HG03469 (cell line): ENCODE measurements at regions not wholly inside any gene's neighbourhood (a gene's known extent, or its start where the extent isn't known, plus 50 kb on each side); places are given as distances from the start of the nearest gene placed in this dataset.

ENCODE experiments used
- ATAC-seq: cut with Tn5 transposase; IDR thresholded peaks from one replicate; pipeline ENCODE4 v1.9.1; 2021; ENCODE audit warnings: mild to moderate bottlenecking, moderate library complexity, moderate number of reproducible peaks; ENCODE audit not compliant: unreplicated experiment

DNA sequence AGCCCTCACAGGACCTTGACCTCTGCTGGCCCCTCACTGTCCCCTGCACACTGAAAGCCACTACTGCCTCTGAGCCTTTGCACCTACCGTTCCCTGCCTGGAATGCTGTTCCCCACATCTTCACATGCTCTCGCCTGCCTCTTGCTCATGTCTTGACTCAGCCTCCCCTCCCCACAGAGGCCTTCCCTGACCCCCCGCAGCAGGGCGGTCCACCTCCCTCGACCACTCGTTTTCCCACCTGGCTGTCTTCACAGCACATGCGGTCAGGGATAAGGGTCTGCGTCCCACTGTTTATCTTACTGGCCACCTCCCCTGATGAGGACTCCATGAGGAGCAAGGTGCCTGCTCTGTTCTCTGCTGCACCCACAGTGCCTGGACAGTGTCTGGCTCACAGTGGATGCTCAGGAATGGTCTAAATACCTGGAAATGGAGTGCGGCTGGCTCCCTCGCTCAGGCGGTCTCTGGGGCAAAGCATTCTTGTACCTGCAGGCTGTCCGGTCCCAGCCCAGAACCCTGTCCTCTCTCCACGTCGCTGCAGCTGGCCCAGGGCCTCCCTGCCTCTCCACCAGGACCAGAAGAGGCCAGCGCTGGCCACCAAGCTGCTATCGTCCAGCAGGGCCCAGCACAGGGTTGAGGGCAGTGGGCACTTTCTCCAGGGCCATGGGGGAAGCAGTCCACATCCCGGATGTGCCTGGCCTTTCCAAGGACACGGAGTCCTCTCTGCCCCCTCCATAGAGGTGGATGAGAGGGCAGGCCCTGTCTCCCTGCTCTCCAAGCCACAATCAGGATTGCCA is 107.4 kb downstream of the NCOR2 start:
- no peak for ATAC-seq

DNA sequence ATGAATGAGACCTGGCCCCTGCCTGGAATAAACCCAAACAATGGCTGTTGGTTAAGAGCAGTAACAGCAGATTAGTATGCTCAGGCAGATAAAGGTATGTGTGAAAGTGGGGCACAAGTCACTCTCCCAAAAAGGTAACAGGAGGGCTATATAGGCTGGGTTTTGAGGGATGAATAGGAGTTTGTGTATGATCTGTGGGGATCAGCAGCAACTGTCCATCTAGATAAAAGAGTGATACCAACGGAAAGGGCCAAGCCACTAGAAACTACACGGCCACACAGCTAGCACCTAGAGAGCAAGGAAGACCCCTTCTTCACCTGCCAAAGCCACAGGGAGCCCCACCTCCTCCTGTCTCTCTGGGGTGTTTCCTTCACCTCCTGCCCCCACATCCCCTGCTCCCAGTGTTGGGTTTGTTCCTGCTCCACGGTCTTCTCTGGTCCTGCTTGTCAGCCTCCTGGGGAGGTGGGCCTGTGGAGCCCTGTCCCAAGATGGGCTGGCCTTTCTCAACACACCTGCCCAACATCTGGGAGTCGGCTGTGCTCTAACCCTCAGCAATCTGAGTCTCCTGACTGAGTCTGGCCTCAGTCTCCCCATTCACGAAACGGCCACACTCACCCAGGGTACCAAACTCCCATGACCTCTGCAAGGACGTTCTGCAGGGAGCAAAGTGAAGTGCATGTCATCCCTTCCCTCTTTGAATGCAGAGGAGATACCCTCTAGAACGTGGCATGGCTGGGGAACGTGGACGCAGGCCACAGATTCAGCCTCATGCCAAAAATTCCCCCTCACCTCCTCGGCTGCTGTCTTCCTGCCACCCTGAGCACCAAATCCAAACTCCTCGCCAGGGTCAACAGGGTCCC is 108.2 kb downstream of the NCOR2 start:
- ATAC-seq = no peak

DNA sequence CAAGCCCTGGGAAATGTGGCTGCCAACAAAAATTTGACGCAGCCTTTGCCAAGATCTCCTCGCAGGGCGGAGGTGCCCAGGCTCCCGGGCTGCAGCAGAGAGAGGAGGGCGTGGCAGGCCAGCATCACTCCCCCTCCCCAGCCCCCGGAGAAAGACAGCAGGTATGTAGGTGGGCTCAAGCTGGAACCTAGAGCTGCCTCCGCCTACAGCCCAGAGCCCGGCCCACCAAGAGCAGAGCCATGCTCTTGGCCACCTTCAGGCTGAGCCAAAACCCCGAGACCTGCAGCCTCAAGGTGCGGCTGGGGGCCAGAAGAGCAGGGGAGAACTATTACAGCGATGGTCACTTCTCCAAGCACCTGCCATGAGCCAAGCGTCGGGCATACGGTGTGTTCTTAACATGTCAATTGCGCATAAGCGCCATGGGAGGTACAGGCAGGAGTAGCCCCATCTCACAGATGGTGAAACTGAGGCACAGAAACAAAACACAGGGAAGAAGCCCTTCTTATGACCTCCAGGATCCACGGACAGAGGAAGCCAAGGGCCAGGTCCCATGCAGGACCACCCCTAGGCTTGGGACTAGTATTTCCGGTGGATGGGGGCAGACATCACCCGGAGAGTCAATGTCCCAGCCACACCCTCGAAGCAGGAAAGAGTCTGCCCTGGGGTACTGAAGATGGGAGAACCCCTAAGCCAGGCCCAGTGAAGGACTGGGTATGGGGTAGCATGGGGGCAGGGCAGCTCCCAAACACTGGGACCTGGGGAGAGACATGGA is 109.0 kb downstream of the NCOR2 start:
- ATAC-seq = no peak

DNA sequence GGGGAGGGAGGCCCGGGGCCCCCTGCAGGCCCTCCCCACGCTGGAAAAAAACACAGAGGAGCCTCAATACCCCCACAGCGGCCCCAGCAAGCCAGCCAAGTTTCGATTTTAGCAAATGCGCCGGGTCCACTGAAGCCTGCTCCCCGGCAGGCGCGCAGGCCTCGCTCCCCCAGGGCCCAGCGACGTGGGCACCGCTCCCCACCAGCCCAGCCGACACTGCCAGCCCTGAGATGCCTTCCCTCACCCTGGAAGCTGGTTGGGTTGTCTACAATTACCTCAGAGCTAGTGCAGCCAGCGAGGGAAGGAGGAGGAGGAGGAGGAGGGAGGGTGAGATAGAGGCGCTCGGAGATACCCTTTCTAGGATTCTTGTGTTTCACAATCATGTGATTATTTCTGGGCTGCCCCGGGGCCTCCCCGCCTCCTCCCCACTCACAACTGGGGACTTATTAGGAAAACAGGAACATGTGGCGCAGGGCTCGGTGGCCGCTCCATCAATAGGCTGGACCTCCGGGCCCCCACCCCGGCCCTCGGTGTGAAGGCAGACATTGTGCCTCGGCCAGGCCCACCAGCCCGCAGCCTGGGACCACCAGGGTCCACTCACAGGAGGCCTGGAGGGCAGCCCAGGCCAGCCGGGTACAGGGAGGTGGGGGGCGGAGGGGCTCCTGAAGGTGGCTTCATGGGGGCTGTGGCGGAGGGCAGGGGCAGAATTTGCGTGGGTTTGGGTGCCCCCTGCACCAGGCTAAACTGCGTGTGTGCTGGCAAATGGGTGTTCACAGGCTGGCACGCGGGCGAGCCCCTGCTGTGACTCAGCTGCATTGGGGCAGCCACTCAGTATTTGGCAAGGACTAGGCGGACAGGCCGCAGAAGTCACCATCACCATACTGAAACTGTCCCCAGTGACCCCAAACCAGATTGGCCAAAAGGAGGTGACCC is 109.9 kb downstream of the NCOR2 start:
- ATAC-seq = no peak

DNA sequence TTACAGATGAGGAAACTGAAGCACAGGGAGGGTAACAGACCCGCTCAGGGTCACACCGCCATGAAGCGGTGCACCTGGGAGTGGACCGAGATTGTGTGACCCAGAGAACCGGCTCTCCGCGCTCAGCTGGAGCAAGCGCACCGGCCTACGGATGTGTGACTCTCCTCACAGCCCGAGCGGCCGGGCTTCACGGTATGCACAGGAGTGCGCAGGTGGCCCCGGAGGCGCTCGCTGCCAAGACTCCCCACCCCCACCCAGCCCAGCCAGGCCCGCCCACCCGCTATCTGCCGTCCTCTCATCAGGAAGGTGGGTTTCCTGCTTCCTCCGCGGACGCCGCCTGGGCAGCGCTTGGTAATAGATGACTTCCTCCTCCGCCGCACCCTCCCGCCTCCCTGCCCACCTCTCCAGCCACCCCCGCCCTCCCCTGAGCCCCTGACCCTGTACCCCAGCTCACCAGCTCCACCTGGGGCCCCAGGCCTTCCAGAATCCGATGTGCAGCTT is 110.7 kb downstream of the NCOR2 start:
- no peak for ATAC-seq

DNA sequence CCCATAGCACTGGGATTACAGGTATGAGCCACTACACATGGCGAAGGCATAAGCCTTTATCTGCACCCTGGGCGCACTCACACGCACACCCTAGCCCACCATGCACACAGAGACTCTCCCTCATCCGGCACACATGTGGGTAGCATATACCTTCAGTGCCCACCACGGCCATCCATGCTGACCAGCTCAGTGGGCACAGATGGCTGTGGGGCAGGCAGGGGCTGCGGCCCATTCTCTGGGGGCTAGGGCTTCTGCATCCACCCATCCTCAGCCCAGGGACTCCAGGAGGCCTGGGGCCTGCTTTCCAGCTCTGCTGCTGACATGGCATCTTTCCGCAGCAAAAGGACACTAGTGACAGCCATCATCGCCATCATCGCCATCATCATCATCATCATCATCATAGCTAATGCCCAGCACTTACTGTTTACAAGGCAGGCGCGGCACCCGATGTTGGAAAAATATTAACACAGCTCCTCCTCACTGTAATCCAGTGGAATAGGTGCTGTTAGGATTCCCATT is 111.2 kb downstream of the NCOR2 start:
- no peak for ATAC-seq

DNA sequence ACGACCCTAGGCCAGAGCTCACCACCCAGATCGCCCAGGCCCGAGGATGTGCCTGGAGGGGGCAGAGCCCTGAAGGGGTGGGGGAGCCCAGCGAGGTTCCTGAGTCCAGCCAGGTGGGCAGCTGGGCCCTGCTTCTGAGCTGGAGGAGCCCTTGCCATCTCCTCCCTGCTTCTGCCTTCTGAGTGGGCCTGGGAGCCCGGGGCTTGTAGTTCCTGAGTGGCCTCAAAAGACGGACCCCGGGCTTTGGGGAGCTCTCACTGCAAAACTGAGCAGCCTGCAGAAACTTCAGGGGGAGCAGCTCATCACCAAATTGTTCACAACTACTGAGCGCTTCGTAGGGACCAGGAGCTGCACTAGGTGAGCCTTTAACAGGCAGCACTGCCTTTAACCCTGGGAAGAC is 112.1 kb downstream of the NCOR2 start:
- no peak for ATAC-seq

DNA sequence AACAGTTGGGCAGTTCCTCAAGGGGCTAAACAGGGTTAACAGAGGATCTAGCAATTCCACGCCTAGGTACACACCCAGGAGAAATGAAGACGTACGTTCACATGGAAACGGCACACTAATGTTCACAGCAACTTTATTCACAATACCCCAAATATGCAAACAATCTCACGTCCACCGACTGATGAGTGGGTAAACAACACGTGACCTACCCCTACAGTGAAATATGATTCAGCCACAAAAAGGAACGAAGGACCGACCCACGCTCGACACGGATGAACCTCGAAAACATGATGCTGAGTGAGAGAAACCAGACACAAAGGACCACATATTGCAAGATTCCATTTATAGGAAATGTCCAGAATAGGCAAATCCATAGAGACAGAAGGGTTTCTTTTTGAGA is 112.7 kb downstream of the NCOR2 start:
- no peak for ATAC-seq

DNA sequence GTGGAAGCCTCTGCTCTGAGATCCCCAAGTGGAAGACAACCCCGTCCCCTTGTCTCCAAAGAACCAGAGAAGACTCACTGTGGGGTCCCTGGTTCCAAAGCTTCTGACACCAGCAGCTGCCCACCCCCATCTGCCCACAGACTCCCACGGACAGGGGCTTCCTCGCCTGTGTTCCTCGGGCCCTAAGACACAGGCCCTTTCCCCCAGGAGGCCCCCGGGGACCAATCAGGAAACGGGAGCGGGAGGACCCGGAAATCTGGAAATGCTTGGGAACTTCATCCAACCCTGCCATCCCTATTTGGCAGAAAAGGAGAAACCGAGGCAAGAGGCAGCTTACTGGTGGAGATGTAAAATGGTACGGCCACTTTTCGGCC is 113.1 kb downstream of the NCOR2 start:
- no peak for ATAC-seq

DNA sequence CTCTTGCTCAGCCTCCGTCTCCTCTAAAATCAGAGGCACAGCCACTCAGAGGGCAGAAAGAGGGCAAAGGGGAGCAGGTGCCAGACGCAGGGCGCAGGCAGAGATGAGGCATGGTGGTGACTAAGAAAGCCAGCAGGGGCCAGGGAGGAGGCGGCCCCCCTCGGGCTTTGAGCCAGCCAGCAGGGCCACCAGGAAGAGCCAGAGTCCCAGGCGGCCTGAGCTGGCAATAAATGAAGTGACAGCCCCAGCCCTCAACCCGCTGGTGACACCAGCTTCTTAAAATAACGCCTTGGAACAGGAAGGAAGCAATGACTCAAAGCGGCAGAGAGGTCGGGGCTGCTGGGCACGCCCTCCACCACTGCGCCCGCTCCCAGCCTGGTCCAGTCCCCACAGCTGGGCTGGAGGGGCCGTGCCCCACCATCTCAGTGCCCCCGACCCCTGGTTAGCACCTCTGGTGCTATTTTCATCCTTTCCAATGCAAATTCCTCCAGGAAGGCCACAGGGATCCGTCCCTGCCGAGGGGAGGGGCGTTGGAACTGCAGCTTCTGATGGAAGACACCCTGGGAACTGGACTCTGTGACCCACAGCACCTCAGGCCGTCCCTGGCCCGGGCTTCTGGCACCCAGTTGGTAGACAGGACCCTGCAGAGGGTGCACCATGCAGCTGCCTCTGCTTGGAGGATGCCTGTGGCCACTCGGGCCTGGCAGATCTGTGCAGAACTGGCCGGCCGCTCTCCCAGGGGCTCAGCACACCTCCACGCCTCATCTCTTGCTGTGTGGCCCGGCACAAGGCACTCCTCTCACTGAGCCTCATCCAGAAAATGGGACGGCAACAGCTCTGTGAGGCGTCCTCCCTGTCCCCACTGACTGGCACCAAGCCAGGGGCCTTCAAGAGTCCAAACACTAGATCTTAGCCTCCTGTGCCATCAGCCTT is 113.7 kb downstream of the NCOR2 start:
- ATAC-seq = peak; percentile 54

DNA sequence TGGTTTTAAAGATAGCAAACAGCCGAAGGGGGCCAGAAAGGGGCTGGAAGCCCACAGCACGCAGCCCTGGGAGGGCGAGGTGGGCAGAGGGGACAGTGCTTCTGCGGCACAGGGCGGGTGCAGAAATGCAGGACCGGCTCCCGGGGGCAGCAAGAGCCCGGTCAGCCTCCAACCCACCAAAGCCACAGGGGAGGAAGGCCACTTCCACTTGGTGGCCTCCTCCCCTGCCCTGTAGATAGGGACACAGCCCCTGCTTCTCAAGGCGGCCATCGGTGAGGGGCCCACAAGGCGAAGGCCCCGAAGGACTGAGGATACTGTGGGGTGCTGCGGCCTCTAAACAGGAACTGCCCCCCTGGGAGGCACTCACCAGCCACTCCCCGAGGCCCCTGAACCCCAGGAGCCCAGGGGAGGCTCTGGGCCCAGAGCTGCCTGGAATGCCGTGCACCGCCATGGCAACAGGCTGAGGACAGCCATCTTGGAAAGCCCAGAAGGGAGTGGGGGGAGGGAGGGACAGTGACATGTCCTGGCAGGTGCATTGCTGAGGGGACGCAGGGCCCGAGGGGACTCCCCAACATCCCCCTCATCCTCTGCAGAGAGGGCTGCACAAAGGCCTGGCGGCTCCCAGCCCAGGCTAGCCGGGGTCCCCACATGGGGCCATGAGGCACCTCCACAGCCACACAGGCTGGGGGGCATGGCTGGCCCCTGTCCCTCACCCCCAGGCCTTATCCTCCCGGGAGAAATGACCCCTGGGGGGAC is 114.7 kb downstream of the NCOR2 start:
- no peak for ATAC-seq

DNA sequence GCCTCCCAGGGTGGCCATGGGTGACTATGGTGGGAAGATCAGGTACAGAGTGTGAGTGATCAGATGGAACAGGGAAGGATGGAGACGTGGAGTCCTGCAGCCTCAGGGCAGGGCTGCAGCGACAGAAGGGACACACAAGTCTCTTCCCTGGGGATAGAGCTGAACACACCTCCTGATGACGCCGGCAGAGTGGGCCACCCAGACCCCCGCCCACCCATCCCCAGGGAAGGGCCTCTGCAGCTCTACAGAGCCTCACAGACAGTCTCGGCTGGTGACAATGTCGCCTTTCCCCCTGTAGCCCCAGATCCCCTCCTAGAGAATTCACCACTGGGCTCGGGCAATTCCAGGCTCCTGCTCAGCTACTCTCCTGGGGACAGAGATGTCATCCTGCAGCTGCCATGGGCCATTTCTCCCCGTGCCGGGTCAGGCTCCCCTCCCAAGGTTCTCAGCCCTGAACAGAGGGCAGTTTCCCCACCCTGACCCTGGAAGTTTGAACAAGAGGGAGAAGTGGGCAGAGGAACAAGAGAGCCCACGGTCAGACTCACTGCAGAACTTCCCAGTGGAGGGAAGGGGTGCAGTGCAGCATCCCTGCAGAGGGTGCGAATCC is 115.7 kb downstream of the NCOR2 start:
- ATAC-seq = no peak

DNA sequence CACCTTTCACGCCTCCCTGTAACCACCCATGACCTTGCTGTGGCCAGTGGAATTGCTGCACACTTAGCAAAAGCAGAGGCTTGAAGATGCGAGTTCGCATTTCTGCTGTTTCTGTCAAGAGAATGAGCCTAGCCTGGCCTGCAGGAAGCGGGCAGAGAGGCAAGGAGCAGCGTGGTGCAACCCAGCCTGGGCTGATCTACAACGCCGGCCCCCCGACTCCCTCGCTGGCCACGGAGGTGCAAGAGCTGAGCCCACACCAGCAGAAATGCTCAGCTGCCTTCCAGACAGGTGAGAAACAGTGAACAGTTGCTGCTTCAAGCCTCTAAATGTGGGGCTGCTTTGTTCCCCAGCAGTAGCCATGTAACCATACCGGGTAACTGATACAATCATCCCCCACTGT is 116.4 kb downstream of the NCOR2 start:
- no peak for ATAC-seq

DNA sequence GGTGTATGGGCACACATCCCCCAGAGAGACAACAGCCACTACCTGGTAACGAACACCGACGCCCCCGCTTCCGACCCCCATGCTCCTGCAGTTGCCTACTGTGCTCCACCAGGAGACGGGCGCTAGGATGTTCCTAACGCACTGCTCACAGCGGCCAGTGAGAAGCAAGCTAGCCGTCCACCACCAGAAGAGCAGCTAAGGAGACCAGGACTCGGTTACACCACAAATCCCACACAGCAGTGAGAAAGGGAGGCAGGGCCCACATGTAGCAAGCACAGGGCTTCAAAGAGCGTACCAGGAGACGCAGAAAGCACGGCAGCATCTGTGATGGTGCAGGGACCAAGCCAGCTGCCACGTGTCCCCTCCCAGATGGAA is 117.0 kb downstream of the NCOR2 start:
- ATAC-seq = no peak

DNA sequence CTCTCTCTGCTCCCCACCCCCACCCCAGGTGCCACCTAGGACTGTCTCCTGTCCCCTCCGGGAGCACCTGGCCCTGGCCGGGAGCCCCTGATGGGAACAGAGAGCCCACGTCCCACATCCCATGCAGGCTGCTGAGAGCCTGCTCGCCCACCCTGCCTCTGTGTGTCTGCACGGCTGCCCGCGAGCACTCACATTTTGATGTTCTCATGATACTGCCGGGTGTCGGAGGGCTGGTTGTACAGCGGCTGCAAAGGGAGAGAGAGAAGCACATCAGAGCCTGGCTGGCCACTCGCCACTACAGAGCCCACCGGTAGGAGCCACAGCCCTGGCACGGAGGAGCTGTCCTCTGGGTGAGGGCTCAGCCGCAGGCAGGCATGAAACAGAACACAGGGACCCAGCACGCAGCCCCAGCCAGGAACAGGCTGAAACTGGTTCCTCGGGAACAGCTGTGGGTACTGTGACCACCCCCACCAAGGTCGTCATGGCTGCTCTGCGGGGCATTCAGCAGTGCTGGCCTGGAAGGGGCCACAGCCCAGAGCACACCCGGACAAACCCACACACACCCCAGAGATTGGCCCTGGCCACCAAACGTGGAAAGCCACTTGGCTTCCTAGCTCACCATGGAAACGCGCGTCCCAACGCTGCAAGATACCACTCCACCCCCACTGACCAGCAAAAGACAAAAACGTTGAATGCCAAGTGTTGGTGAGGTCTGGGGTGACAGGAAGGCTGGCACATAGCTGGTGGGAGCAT is 117.6 kb downstream of the NCOR2 start:
- ATAC-seq = no peak

DNA sequence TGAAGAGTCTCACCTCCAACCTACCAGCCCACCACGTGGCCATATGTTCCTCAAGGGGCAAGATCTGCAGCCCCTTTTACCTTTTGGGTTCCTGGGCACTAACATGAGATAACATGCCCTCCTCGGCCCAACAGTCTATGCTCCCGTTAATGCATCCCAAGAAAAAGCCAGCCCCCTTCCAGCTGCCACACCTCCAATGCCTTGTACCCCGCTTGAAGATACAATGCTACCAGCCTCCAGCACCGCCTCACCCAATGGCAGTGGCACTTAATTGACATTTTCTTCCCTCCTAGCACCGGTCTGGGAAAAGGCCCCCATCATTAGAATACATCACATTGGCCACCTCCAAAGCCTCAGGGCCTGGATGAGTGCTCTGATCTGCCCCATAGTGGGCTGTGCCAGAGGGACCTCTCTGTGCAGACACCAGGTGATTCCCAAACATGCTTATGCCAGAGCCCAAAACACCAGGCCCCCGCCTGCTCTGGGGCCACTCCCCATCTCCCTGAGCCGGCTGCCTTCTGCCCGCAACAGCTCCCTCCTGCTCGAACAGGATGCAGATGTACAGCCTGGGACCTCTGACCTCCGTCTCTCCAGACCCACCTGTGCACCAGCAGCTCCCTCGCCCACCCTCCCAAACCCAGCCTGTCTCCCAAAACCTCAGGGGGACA is 118.3 kb downstream of the NCOR2 start:
- no peak for ATAC-seq
